WTC11 (cell line): ENCODE measurements at regions not wholly inside any gene's neighbourhood (a gene's known extent, or its start where the extent isn't known, plus 50 kb on each side); places are given as distances from the start of the nearest gene placed in this dataset.

Experiments used
- ZBTB21 ChIP-seq: sonication (generic); formaldehyde crosslinking; IDR thresholded peaks from 2 replicates; pipeline ENCODE4 v1.8.1; 2023; ENCODE audit warnings: mild to moderate bottlenecking, missing genetic modification reagents, borderline replicate concordance
- TF ChIP-seq, protein P1 (sequence below): sonication (generic); formaldehyde crosslinking; IDR thresholded peaks from 2 replicates; pipeline ENCODE4 v1.8.0; 2022; ENCODE audit warnings: mild to moderate bottlenecking, missing genetic modification reagents

DNA sequence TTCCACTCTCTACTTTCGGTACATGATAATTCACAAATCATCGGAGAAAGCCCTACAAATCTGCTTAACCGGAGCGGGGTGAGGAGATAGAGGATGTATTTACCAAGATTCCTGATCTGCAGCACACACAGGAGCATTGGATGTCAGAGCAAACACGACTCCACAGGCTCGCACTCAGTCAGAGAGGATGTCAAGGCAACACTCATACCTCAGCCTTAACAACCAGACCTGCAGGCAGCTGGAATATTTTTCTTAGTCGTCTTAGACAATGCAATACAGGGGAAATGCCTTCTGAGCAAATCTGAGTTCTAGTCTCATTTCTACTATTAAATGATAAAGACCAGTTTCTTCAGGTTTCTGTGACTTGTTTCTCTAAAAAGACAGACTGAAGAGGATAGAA lies 159.3 kb upstream of the CPNE8 start:
- TF ChIP-seq, protein P1, sequence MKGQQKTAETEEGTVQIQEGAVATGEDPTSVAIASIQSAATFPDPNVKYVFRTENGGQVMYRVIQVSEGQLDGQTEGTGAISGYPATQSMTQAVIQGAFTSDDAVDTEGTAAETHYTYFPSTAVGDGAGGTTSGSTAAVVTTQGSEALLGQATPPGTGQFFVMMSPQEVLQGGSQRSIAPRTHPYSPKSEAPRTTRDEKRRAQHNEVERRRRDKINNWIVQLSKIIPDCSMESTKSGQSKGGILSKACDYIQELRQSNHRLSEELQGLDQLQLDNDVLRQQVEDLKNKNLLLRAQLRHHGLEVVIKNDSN (CRISPR knock-in tag), result no peak
- TF ChIP-seq ZBTB21, result no peak
